SU-DHL-6 (cell line): ENCODE measurements at regions not wholly inside any gene's neighbourhood (a gene's known extent, or its start where the extent isn't known, plus 50 kb on each side); places are given as distances from the start of the nearest gene placed in this dataset.

Experiments used
- H2AFZ ChIP-seq: fragments of 200-600 bp; sonication (generic); 2 replicates; pipeline ENCODE4 v1.6.1; 2014; ENCODE audit warnings: low read depth, mild to moderate bottlenecking, moderate library complexity, mixed read lengths, antibody characterized with exemption, low read length; ENCODE audit not compliant: severe bottlenecking
- H3F3A ChIP-seq: fragments of 200-600 bp; shearing (Covaris generic); 2 replicates; pipeline ENCODE4 v1.6.0; 2016; ENCODE audit warnings: antibody characterized with exemption, mild to moderate bottlenecking; ENCODE audit not compliant: insufficient read depth
- H3K27ac ChIP-seq: fragments of 200-600 bp; sonication (generic); 2 replicates; pipeline ENCODE4 v1.5.1; 2016; ENCODE audit warnings: low read depth, mild to moderate bottlenecking, low read length, moderate library complexity, mixed read lengths
- H3K27me3 ChIP-seq: fragments of 200-600 bp; sonication (generic), shearing (Covaris generic); 2 replicates; pipeline ENCODE4 v1.6.0; 2014; ENCODE audit warnings: mild to moderate bottlenecking, low read length
- H3K36me3 ChIP-seq: fragments of 200-600 bp; sonication (generic); 2 replicates; pipeline ENCODE4 v1.6.1; 2014; ENCODE audit warnings: mild to moderate bottlenecking, low read length, mixed read lengths
- H3K4me2 ChIP-seq: fragments of 300-600, 200-600 bp; shearing (Covaris generic), sonication (generic); 2 replicates; pipeline ENCODE4 v1.6.0; 2014; ENCODE audit warnings: low read length, low read depth, mild to moderate bottlenecking; ENCODE audit not compliant: poor library complexity, severe bottlenecking
- H3K4me3 ChIP-seq: fragments of 200-600 bp; sonication (generic); 2 replicates; pipeline ENCODE4 v1.5.1; 2014; ENCODE audit warnings: antibody characterized with exemption, low read length, mild to moderate bottlenecking, mixed read lengths; ENCODE audit not compliant: insufficient read depth, poor library complexity, severe bottlenecking
- H3K79me2 ChIP-seq: fragments of 200-600 bp; sonication (generic); 2 replicates; pipeline ENCODE4 v1.6.1; 2014; ENCODE audit warnings: mild to moderate bottlenecking, low read length, moderate library complexity; ENCODE audit not compliant: insufficient read depth
- H3K9ac ChIP-seq: fragments of 200-600 bp; sonication (generic); 2 replicates; pipeline ENCODE4 v1.7.0; 2014; ENCODE audit warnings: mild to moderate bottlenecking, low read length
- H3K9me2 ChIP-seq: fragments of 200-600 bp; sonication (generic); replicated peaks from 2 replicates; pipeline ENCODE4 v1.6.1; 2014; ENCODE audit warnings: low read length; ENCODE audit not compliant: insufficient read depth
- H3K9me3 ChIP-seq: fragments of 200-600 bp; sonication (generic); 2 replicates; pipeline ENCODE4 v1.6.1; 2014; ENCODE audit warnings: low read length, mixed read lengths; ENCODE audit not compliant: insufficient read depth
- H4K20me1 ChIP-seq: fragments of 200-600 bp; sonication (generic); 2 replicates; pipeline ENCODE4 v1.6.1; 2014; ENCODE audit warnings: low read depth, mild to moderate bottlenecking, antibody characterized with exemption, low read length, moderate library complexity, mixed read lengths
- EZH2phosphoT487 ChIP-seq: fragments of 200-600 bp; sonication (generic), shearing (Covaris generic); conservative IDR thresholded peaks from 2 replicates; pipeline ENCODE4 v1.6.1; 2018; ENCODE audit warnings: mild to moderate bottlenecking, antibody characterized with exemption, low read length, moderate library complexity, mixed read lengths
- TF ChIP-seq, protein P1 (sequence below): fragments of 200-600 bp; sonication (generic); IDR thresholded peaks from one replicate; pipeline ENCODE4 v1.5.1; 2017; ENCODE audit warnings: antibody characterized with exemption, mild to moderate bottlenecking, low read length, moderate library complexity; ENCODE audit not compliant: insufficient read depth, poor library complexity, severe bottlenecking

DNA sequence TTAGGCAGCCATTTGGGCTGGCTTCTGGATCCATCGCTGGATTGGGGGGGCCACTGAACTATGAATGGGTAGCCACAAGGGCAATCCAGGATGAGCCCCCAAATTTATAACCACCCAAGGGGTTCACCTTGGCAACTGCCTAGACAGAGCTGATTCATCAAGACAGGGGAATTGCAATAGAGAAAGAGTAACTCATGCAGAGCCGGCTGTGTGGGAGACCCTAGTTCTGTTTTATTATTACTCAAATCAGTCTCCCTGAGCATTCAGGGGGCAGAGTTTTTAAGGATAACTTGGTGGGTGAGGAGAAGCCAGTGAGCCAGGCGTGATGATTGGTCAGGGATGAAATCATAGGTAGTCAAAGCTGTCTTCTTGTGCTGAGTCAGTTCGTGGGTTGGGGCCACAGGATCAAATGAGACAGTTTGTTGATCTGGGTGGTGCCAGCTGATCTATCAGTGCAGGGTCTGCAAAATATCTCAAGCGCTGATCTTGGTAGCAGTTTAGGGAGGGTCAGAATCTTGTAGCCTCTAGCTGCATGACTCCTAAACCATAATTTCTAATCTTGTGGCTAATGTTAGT lies 57.9 kb downstream of the DNAJB9 start:
- Histone ChIP-seq H3K4me2 (no peak overlapping the region), H3K9me2 (no peaks in the 10 kb centered on the region), H2AFZ (no peak overlapping the region), H3K9ac (no peak overlapping the region), H3K27ac (no peak overlapping the region), H3K36me3 (no peaks in the 10 kb centered on the region), H3K4me3 (no peak overlapping the region), H3K27me3 (no peaks in the 10 kb centered on the region; the same call in 1 of the 2 replicates), H3K9me3 (no peaks in the 10 kb centered on the region), H3F3A (no peaks in the 10 kb centered on the region), H4K20me1 (no peaks in the 10 kb centered on the region), H3K79me2 (no peaks in the 10 kb centered on the region)
- TF ChIP-seq, protein P1, sequence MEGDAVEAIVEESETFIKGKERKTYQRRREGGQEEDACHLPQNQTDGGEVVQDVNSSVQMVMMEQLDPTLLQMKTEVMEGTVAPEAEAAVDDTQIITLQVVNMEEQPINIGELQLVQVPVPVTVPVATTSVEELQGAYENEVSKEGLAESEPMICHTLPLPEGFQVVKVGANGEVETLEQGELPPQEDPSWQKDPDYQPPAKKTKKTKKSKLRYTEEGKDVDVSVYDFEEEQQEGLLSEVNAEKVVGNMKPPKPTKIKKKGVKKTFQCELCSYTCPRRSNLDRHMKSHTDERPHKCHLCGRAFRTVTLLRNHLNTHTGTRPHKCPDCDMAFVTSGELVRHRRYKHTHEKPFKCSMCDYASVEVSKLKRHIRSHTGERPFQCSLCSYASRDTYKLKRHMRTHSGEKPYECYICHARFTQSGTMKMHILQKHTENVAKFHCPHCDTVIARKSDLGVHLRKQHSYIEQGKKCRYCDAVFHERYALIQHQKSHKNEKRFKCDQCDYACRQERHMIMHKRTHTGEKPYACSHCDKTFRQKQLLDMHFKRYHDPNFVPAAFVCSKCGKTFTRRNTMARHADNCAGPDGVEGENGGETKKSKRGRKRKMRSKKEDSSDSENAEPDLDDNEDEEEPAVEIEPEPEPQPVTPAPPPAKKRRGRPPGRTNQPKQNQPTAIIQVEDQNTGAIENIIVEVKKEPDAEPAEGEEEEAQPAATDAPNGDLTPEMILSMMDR, result no peak

DNA sequence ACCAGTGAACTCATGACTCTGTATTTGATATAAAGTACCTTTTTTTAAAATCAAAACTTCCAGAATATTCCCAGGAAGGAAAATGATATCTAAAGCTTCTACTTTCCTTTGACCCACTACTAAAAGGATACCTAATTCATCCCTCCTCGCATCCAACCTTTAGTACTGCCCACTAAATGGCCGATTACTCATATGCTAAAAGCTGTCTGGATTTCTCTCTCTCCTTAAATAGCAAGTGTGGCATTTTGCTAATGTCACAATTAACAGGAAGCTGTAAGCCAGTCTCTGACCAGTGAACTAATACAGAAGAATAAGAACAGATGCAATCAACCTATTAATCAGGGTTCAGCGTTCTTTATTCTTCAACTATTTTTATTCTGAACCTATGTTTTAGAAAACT lies 59.0 kb downstream of the DNAJB9 start:
- H3F3A ChIP-seq, result no peaks in the 10 kb centered on the region
- H3K4me2 ChIP-seq, result no peak overlapping the region
- no peaks in the 10 kb centered on the region for H3K9me3 ChIP-seq
- TF ChIP-seq EZH2phosphoT487, result no peak
- TF ChIP-seq, protein P1, result no peak
- H3K27me3 ChIP-seq, result no peaks in the 10 kb centered on the region; the same call in 1 of the 2 replicates
- no peak overlapping the region for H2AFZ ChIP-seq
- H3K27ac ChIP-seq, result no peak overlapping the region
- H4K20me1 ChIP-seq, result no peaks in the 10 kb centered on the region
- H3K9me2 ChIP-seq, result no peaks in the 10 kb centered on the region
- H3K9ac ChIP-seq, result no peak overlapping the region
- no peaks in the 10 kb centered on the region for H3K36me3 ChIP-seq
- H3K4me3 ChIP-seq, result no peak overlapping the region
- H3K79me2 ChIP-seq, result no peaks in the 10 kb centered on the region

DNA sequence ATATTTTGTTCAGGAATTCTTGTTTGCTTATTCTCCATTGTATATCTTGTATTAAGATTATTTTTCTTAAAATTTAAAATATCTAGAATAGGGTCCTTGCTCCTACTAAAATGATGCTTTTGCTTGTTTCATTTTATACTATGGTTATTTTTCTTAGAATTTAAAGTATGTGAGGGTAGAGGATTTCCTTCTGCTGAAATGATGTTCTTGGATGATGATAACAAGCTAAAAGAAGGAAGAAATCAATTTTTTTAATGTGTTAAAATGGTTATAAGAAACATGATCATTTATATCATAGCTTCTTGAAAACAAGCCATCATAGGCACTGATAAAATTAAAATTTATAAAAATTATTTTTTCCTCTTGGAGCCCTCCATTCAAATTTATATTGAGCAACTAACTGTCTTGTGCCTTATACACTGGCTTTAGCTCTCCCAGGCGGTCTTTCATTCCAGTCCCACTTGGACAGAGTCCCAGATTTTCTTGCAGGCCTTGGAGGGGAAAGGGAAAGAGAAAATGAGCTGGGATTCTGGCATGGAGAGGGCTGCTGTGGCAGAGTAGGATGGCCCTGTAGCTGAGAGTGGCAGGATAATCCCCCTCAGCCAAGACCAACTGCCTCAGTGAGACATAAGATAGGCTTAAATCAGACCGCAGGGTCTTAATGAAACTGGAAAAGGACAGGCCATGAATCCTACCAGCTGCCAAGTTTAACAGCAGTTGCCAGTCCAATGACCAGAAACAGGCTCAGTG lies 60.2 kb downstream of the DNAJB9 start:
- Histone ChIP-seq H3K79me2 (no peaks in the 10 kb centered on the region), H3F3A (no peaks in the 10 kb centered on the region), H3K9me2 (no peaks in the 10 kb centered on the region), H3K4me2 (no peak overlapping the region), H4K20me1 (no peaks in the 10 kb centered on the region), H2AFZ (no peak overlapping the region), H3K36me3 (no peaks in the 10 kb centered on the region), H3K27ac (no peak overlapping the region), H3K9ac (no peak overlapping the region), H3K9me3 (no peaks in the 10 kb centered on the region), H3K27me3 (no peaks in the 10 kb centered on the region; the same call in 1 of the 2 replicates), H3K4me3 (no peak overlapping the region)
- TF ChIP-seq, protein P1, result no peak
- no peak for TF ChIP-seq EZH2phosphoT487
